ENCODE measurements at regions not wholly inside any gene's neighbourhood (a gene's known extent, or its start where the extent isn't known, plus 50 kb on each side); places are given as distances from the start of the nearest gene placed in this dataset.

DNA sequence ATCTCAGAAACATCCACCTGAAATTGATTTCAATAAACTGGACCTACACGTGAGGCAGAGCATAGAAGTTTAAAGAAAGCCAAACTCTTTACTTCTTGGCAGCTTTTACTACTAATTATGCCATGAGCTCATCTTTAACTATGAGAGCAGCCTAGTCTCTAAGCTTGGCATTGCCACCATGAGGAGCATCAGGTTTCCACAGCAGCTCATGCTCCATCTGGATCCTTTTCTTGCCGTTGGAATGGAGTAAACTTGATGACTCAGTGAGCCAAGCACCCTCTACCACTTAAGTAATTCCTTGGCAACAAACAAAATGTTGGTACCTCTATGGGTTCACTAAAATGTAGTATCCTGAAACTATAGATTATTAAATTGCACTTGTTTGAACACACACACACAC is 583.2 kb downstream of the EPHA3 start:
- DNase-seq (ENCODE audit: extremely low read depth, low read depth) = peak; percentile 9
- no peak overlapping the region for H3K4me3 ChIP-seq (replicated peaks; ENCODE audit: low read depth, low read length)
- TF ChIP-seq, protein P1, sequence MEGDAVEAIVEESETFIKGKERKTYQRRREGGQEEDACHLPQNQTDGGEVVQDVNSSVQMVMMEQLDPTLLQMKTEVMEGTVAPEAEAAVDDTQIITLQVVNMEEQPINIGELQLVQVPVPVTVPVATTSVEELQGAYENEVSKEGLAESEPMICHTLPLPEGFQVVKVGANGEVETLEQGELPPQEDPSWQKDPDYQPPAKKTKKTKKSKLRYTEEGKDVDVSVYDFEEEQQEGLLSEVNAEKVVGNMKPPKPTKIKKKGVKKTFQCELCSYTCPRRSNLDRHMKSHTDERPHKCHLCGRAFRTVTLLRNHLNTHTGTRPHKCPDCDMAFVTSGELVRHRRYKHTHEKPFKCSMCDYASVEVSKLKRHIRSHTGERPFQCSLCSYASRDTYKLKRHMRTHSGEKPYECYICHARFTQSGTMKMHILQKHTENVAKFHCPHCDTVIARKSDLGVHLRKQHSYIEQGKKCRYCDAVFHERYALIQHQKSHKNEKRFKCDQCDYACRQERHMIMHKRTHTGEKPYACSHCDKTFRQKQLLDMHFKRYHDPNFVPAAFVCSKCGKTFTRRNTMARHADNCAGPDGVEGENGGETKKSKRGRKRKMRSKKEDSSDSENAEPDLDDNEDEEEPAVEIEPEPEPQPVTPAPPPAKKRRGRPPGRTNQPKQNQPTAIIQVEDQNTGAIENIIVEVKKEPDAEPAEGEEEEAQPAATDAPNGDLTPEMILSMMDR (IDR thresholded peaks at IDR 0.05; ENCODE audit: low read depth, low read length, missing control alignments) = no peak

- TF ChIP-seq, protein P1 (IDR thresholded peaks at IDR 0.05; ENCODE audit: low read depth, low read length, missing control alignments) = no peak
- no peak for DNase-seq (ENCODE audit: extremely low read depth, low read depth)
- H3K4me3 ChIP-seq (replicated peaks; ENCODE audit: low read depth, low read length) = no peak overlapping the region
Measured at GRCh38 chr3:89692601-89693000, 585.2 kb downstream of the EPHA3 start.

DNA sequence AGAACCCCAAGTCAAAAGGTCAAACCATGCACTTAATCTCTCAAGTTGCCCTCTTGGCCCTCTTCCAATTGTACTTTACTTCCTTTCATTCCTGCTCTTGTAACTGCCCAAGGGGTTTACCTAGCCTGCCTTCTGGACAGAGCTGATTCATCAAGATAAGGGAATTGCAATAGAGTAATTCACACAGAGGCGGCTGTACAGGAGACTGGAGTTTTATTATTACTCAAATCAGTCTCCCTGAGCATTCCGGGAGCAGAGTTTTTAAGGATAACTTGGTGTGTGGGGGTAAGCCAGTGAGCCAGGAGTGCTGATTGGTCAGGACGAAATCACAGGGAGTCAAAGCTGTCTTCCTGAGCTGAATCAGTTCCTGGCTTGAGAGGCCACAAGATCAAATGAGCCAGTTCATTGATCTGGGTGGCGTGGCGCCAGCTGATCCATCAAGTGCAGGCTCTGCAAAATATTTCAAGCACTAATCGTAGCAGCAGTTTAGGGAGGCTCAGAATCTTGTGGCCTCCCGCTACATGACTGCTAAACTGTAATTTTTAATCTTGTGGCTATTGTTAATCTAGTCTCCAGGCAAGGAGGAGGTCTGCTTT is 590.0 kb downstream of the EPHA3 start:
- TF ChIP-seq, protein P1 (IDR thresholded peaks at IDR 0.05; ENCODE audit: low read depth, low read length, missing control alignments) = no peak
- no peak overlapping the region for H3K4me3 ChIP-seq (replicated peaks; ENCODE audit: low read depth, low read length)
- DNase-seq (ENCODE audit: extremely low read depth, low read depth) = no peak

GRCh38 chr3:89698208-89698830 is 590.9 kb downstream of the EPHA3 start:
- no peak for DNase-seq (ENCODE audit: extremely low read depth, low read depth)
- TF ChIP-seq, protein P1 (IDR thresholded peaks at IDR 0.05; ENCODE audit: low read depth, low read length, missing control alignments) = no peak
- H3K4me3 ChIP-seq (replicated peaks; ENCODE audit: low read depth, low read length) = no peak overlapping the region

- H3K4me3 ChIP-seq (replicated peaks; ENCODE audit: low read depth, low read length) = no peak overlapping the region
- TF ChIP-seq, protein P1 (IDR thresholded peaks at IDR 0.05; ENCODE audit: low read depth, low read length, missing control alignments) = no peak
- no peak for DNase-seq (ENCODE audit: extremely low read depth, low read depth)
Measured at GRCh38 chr3:89699229-89699628, 591.8 kb downstream of the EPHA3 start.

- TF ChIP-seq, protein P1 (IDR thresholded peaks at IDR 0.05; ENCODE audit: low read depth, low read length, missing control alignments) = no peak
- no peak for DNase-seq (ENCODE audit: extremely low read depth, low read depth)
Measured at GRCh38 chr3:89699771-89700170, 592.4 kb downstream of the EPHA3 start.

More at GRCh38 chr3:89699771-89700170, 592.4 kb downstream of the EPHA3 start:
- H3K4me3 ChIP-seq (replicated peaks; ENCODE audit: low read depth, low read length) = no peak overlapping the region
